PC-9 (cell line): ENCODE measurements at regions not wholly inside any gene's neighbourhood (a gene's known extent, or its start where the extent isn't known, plus 50 kb on each side); places are given as distances from the start of the nearest gene placed in this dataset.

ENCODE experiments used
- CTCF ChIP-seq: fragments of 200-600 bp; sonication (generic); conservative IDR thresholded peaks from 2 replicates; pipeline ENCODE4 v1.6.1; 2017; ENCODE audit warnings: mixed run types, antibody characterized with exemption, mild to moderate bottlenecking, moderate library complexity
- EZH2 ChIP-seq: fragments of 200-600 bp; sonication (generic); IDR thresholded peaks from 2 replicates; pipeline ENCODE4 v1.8.0; 2017; ENCODE audit warnings: antibody characterized with exemption, low read depth

GRCh38 chr2:221100467-221101089 lies 471.5 kb downstream of the EPHA4 start:
- TF ChIP-seq EZH2 = no peak
- TF ChIP-seq CTCF = no peak; the same call in 1 of the 2 replicates
